ENCODE measurements at regions not wholly inside any gene's neighbourhood (a gene's known extent, or its start where the extent isn't known, plus 50 kb on each side); places are given as distances from the start of the nearest gene placed in this dataset.

- Histone ChIP-seq H3K4me1 (ENCODE audit: control insufficient read depth in 1 of 2, insufficient read depth in 2 of 2, low read length in 2 of 2) (peaks cover 8 to 11% of the 10 kb centered on the region in 2 donors), H3K27ac (ENCODE audit: low read depth, low read length) (no peak overlapping the region), H3K27me3 (ENCODE audit: control insufficient read depth in 1 of 2, insufficient read depth in 2 of 2, low read length in 2 of 2) (no peaks in the 10 kb centered on the region), H3K36me3 (ENCODE audit: control insufficient read depth in 1 of 2, insufficient read depth in 2 of 2, low read length in 2 of 2) (no peaks in the 10 kb centered on the region), H3K9me3 (ENCODE audit: control insufficient read depth in 1 of 2, low read length in 2 of 2) (no peaks in the 10 kb centered on the region), H3K9ac (ENCODE audit: low read depth in 1 of 2, low read length in 2 of 2) (no peak overlapping the region), H3K4me3 (ENCODE audit: low read depth in 1 of 2, low read length in 2 of 2) (peak overlapping the region in 1 of 2 donors; percentile 2)
Measured at GRCh38 chr20:53847139-53847836, 223.1 kb downstream of the BCAS1 start.

- H3K4me1 ChIP-seq (ENCODE audit: control insufficient read depth in 1 of 2, insufficient read depth in 2 of 2, low read length in 2 of 2): peaks cover 8 to 11% of the 10 kb centered on the region in 2 donors
- no peaks in the 10 kb centered on the region for H3K36me3 ChIP-seq (ENCODE audit: control insufficient read depth in 1 of 2, insufficient read depth in 2 of 2, low read length in 2 of 2)
- H3K4me3 ChIP-seq (ENCODE audit: low read depth in 1 of 2, low read length in 2 of 2): no peak overlapping the region
- H3K27ac ChIP-seq (ENCODE audit: low read depth, low read length): no peak overlapping the region
- H3K9ac ChIP-seq (ENCODE audit: low read depth in 1 of 2, low read length in 2 of 2): no peak overlapping the region
- H3K9me3 ChIP-seq (ENCODE audit: control insufficient read depth in 1 of 2, low read length in 2 of 2): no peaks in the 10 kb centered on the region
- H3K27me3 ChIP-seq (ENCODE audit: control insufficient read depth in 1 of 2, insufficient read depth in 2 of 2, low read length in 2 of 2): no peaks in the 10 kb centered on the region
Measured at GRCh38 chr20:53846640-53847039, 223.8 kb downstream of the BCAS1 start.

- Histone ChIP-seq H3K9me3 (ENCODE audit: control insufficient read depth in 1 of 2, low read length in 2 of 2) (no peaks in the 10 kb centered on the region), H3K4me3 (ENCODE audit: low read depth in 1 of 2, low read length in 2 of 2) (no peak overlapping the region), H3K4me1 (ENCODE audit: control insufficient read depth in 1 of 2, insufficient read depth in 2 of 2, low read length in 2 of 2) (peaks cover 8 to 11% of the 10 kb centered on the region in 2 donors), H3K27ac (ENCODE audit: low read depth, low read length) (no peak overlapping the region), H3K27me3 (ENCODE audit: control insufficient read depth in 1 of 2, insufficient read depth in 2 of 2, low read length in 2 of 2) (no peaks in the 10 kb centered on the region), H3K36me3 (ENCODE audit: control insufficient read depth in 1 of 2, insufficient read depth in 2 of 2, low read length in 2 of 2) (no peaks in the 10 kb centered on the region), H3K9ac (ENCODE audit: low read depth in 1 of 2, low read length in 2 of 2) (no peak overlapping the region)
Measured at GRCh38 chr20:53845980-53846379, 224.4 kb downstream of the BCAS1 start.

DNA sequence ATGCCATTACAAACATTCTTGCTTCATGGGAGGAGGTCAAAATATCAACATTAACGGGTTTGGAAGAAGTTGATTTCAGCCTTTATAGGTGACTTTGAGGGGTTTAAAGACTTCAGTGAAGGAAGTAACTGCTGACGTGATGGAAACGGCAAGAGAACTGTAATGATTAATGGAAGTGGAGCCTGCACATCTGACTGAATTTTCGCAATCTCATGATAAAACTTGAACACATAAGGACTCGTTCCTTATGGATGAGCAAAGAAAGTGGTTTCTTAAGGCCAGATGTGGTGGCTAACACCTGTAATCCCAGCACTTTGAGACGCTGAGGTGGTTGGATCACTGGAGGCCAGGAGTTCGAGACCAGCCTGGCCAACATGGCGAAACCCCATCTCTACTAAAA, 226.1 kb downstream of the BCAS1 start:
- Histone ChIP-seq H3K4me3 (ENCODE audit: low read depth in 1 of 2, low read length in 2 of 2) (no peak overlapping the region), H3K9ac (ENCODE audit: low read depth in 1 of 2, low read length in 2 of 2) (no peak overlapping the region), H3K27me3 (ENCODE audit: control insufficient read depth in 1 of 2, insufficient read depth in 2 of 2, low read length in 2 of 2) (no peaks in the 10 kb centered on the region), H3K36me3 (ENCODE audit: control insufficient read depth in 1 of 2, insufficient read depth in 2 of 2, low read length in 2 of 2) (no peaks in the 10 kb centered on the region), H3K27ac (ENCODE audit: low read depth, low read length) (no peak overlapping the region), H3K9me3 (ENCODE audit: control insufficient read depth in 1 of 2, low read length in 2 of 2) (no peaks in the 10 kb centered on the region), H3K4me1 (ENCODE audit: control insufficient read depth in 1 of 2, insufficient read depth in 2 of 2, low read length in 2 of 2) (peaks cover 20 to 27% of the 10 kb centered on the region in 2 donors)

- H3K4me3 ChIP-seq (ENCODE audit: low read depth in 1 of 2, low read length in 2 of 2): no peak overlapping the region
- no peaks in the 10 kb centered on the region for H3K27me3 ChIP-seq (ENCODE audit: control insufficient read depth in 1 of 2, insufficient read depth in 2 of 2, low read length in 2 of 2)
- no peak overlapping the region for H3K9ac ChIP-seq (ENCODE audit: low read depth in 1 of 2, low read length in 2 of 2)
- no peaks in the 10 kb centered on the region for H3K36me3 ChIP-seq (ENCODE audit: control insufficient read depth in 1 of 2, insufficient read depth in 2 of 2, low read length in 2 of 2)
- H3K27ac ChIP-seq (ENCODE audit: low read depth, low read length): no peak overlapping the region
- no peaks in the 10 kb centered on the region for H3K9me3 ChIP-seq (ENCODE audit: control insufficient read depth in 1 of 2, low read length in 2 of 2)
- H3K4me1 ChIP-seq (ENCODE audit: control insufficient read depth in 1 of 2, insufficient read depth in 2 of 2, low read length in 2 of 2): peaks cover 22 to 30% of the 10 kb centered on the region in 2 donors
Measured at GRCh38 chr20:53843645-53844044, 226.7 kb downstream of the BCAS1 start.

- Histone ChIP-seq H3K9ac (ENCODE audit: low read depth in 1 of 2, low read length in 2 of 2) (no peak overlapping the region), H3K27ac (ENCODE audit: low read depth, low read length) (no peak overlapping the region), H3K4me1 (ENCODE audit: control insufficient read depth in 1 of 2, insufficient read depth in 2 of 2, low read length in 2 of 2) (peaks cover 22 to 24% of the 10 kb centered on the region in 2 donors), H3K4me3 (ENCODE audit: low read depth in 1 of 2, low read length in 2 of 2) (no peak overlapping the region), H3K36me3 (ENCODE audit: control insufficient read depth in 1 of 2, insufficient read depth in 2 of 2, low read length in 2 of 2) (no peaks in the 10 kb centered on the region), H3K27me3 (ENCODE audit: control insufficient read depth in 1 of 2, insufficient read depth in 2 of 2, low read length in 2 of 2) (no peaks in the 10 kb centered on the region), H3K9me3 (ENCODE audit: control insufficient read depth in 1 of 2, low read length in 2 of 2) (no peaks in the 10 kb centered on the region)
Measured at GRCh38 chr20:53842301-53843099, 227.9 kb downstream of the BCAS1 start.

DNA sequence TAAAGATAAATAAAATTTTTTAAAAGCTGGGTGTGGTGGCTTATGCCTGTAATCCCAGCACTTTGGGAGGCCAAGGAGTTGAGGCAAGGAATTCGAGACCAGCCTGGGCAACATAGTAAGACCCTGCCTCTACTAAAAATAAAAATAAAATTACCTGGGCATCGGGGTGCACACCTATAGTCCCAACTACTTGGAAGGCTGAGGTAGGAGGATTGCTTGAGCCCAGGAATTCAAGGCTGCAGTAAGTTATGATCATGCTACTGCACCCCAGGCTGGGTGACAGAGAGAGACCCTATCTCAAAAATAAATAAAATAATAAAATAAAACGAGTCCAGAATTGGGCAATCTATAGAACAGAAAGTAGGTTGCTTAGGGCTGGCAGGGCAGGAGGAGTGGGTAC, 228.7 kb downstream of the BCAS1 start:
- no peaks in the 10 kb centered on the region for H3K27me3 ChIP-seq (ENCODE audit: control insufficient read depth in 1 of 2, insufficient read depth in 2 of 2, low read length in 2 of 2)
- no peak overlapping the region for H3K4me3 ChIP-seq (ENCODE audit: low read depth in 1 of 2, low read length in 2 of 2)
- H3K9ac ChIP-seq (ENCODE audit: low read depth in 1 of 2, low read length in 2 of 2): no peak overlapping the region
- peaks cover 28% of the 10 kb centered on the region in 2 donors for H3K4me1 ChIP-seq (ENCODE audit: control insufficient read depth in 1 of 2, insufficient read depth in 2 of 2, low read length in 2 of 2)
- H3K9me3 ChIP-seq (ENCODE audit: control insufficient read depth in 1 of 2, low read length in 2 of 2): no peaks in the 10 kb centered on the region
- no peak overlapping the region for H3K27ac ChIP-seq (ENCODE audit: low read depth, low read length)
- no peaks in the 10 kb centered on the region for H3K36me3 ChIP-seq (ENCODE audit: control insufficient read depth in 1 of 2, insufficient read depth in 2 of 2, low read length in 2 of 2)

DNA sequence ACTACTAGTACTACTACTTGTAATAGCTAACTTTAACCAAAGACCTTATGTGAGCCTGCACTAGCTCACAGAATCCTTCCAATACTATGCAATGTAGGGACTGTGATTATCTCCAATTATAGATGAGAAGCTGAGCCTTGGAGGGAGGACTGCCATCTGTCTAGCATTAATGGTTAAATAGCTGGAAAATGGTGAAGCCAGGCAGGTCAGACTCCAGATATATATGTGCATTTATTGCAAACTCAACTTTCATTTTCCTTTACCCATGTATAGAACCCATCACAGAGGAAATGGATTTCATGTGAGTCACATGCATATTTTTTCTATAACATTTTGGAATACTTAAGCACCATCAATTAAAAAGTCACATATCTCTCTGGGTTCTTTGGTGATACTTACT, 229.9 kb downstream of the BCAS1 start:
- no peak overlapping the region for H3K9ac ChIP-seq (ENCODE audit: low read depth in 1 of 2, low read length in 2 of 2)
- no peaks in the 10 kb centered on the region for H3K36me3 ChIP-seq (ENCODE audit: control insufficient read depth in 1 of 2, insufficient read depth in 2 of 2, low read length in 2 of 2)
- H3K27me3 ChIP-seq (ENCODE audit: control insufficient read depth in 1 of 2, insufficient read depth in 2 of 2, low read length in 2 of 2): no peaks in the 10 kb centered on the region
- no peak overlapping the region for H3K4me3 ChIP-seq (ENCODE audit: low read depth in 1 of 2, low read length in 2 of 2)
- no peak overlapping the region for H3K27ac ChIP-seq (ENCODE audit: low read depth, low read length)
- peaks cover 30 to 34% of the 10 kb centered on the region in 2 donors for H3K4me1 ChIP-seq (ENCODE audit: control insufficient read depth in 1 of 2, insufficient read depth in 2 of 2, low read length in 2 of 2)
- H3K9me3 ChIP-seq (ENCODE audit: control insufficient read depth in 1 of 2, low read length in 2 of 2): no peaks in the 10 kb centered on the region

GRCh38 chr20:53839423-53840176, 230.8 kb downstream of the BCAS1 start:
- Histone ChIP-seq H3K4me3 (ENCODE audit: low read depth in 1 of 2, low read length in 2 of 2) (peak overlapping the region in 1 of 2 donors; percentile 0), H3K27ac (ENCODE audit: low read depth, low read length) (peak overlapping the region; percentile 33), H3K9me3 (ENCODE audit: control insufficient read depth in 1 of 2, low read length in 2 of 2) (no peaks in the 10 kb centered on the region), H3K36me3 (ENCODE audit: control insufficient read depth in 1 of 2, insufficient read depth in 2 of 2, low read length in 2 of 2) (no peaks in the 10 kb centered on the region), H3K9ac (ENCODE audit: low read depth in 1 of 2, low read length in 2 of 2) (no peak overlapping the region), H3K27me3 (ENCODE audit: control insufficient read depth in 1 of 2, insufficient read depth in 2 of 2, low read length in 2 of 2) (no peaks in the 10 kb centered on the region), H3K4me1 (ENCODE audit: control insufficient read depth in 1 of 2, insufficient read depth in 2 of 2, low read length in 2 of 2) (peaks cover 32 to 37% of the 10 kb centered on the region in 2 donors)

Measured in duodenal mucosa (tissue), 2 donors.